ENCODE measurements at regions not wholly inside any gene's neighbourhood (a gene's known extent, or its start where the extent isn't known, plus 50 kb on each side); places are given as distances from the start of the nearest gene placed in this dataset.

DNA sequence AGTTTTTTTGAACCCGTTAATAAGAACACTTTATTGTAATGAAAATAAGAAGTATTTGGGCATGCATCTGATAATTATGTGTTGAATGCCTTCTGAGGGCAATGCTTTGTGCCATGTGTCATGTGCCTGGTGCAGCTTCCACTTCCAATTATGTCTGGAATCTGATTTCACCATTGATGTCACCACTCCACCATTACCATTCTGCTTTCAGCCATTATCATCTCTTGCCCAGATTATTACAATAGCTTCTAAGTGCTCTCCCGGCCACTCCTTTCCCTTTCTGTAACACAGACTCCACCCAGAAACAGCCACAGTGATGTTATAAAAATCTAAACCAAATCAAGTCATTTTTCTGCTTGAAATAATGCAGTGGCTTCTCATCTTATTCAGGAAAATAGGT, 171.7 kb downstream of the C9orf152 start:
- TF ChIP-seq POLR2A (IDR thresholded peaks at IDR 0.05) (no peak), POLR2AphosphoS5 (IDR thresholded peaks at IDR 0.05) (no peak), EP300 (IDR thresholded peaks at IDR 0.05) (no peak)
- TF ChIP-seq, protein P1, sequence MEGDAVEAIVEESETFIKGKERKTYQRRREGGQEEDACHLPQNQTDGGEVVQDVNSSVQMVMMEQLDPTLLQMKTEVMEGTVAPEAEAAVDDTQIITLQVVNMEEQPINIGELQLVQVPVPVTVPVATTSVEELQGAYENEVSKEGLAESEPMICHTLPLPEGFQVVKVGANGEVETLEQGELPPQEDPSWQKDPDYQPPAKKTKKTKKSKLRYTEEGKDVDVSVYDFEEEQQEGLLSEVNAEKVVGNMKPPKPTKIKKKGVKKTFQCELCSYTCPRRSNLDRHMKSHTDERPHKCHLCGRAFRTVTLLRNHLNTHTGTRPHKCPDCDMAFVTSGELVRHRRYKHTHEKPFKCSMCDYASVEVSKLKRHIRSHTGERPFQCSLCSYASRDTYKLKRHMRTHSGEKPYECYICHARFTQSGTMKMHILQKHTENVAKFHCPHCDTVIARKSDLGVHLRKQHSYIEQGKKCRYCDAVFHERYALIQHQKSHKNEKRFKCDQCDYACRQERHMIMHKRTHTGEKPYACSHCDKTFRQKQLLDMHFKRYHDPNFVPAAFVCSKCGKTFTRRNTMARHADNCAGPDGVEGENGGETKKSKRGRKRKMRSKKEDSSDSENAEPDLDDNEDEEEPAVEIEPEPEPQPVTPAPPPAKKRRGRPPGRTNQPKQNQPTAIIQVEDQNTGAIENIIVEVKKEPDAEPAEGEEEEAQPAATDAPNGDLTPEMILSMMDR (IDR thresholded peaks at IDR 0.05), result no peak
